Amniotic epithelial cell (primary cell): ENCODE measurements at regions not wholly inside any gene's neighbourhood (a gene's known extent, or its start where the extent isn't known, plus 50 kb on each side); places are given as distances from the start of the nearest gene placed in this dataset.

ENCODE experiments used
- DNase-seq: peaks from one replicate; pipeline ENCODE4 v3.0.0-alpha.2; 2010; ENCODE audit warnings: low read depth

DNA sequence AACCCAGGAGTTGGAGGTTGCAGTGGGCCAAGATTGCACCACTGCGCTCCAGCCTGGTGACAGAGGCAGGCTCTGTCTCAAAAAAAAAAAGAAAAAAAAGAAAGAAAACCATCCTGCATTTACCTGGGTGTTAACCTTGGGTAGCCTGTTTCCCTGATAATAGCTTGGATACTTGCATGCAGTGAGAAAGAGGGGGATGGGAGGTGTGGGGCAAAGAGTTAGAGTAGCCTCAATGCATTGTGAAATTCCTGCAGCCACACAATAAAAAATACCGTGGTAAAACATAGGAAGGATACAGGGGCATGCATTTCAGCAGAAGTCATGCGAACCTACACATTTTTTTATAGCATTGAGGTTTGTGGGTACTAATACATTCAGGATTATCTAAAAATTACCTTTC, 76.6 kb upstream of the ZNF516 start:
- DNase-seq: no peak

DNA sequence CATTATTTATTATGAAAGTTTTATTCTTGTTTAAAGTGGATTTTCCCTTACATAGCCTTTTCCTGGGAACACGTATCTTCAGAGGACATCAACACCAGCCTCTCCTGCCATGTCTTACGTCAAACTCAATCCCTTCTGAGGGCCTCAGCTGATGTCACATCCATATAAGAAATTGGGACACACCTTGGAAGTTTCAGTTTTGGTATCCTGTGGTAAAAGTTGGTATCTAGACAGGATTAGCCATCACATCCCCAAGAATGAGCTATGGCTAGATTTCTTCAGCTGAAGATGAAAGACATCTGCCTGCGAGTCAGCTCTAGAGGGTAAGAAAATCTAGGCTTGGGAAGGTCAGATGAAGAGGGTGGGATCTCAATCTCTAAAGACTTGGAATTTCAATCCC, 75.8 kb upstream of the ZNF516 start:
- DNase-seq: no peak

DNA sequence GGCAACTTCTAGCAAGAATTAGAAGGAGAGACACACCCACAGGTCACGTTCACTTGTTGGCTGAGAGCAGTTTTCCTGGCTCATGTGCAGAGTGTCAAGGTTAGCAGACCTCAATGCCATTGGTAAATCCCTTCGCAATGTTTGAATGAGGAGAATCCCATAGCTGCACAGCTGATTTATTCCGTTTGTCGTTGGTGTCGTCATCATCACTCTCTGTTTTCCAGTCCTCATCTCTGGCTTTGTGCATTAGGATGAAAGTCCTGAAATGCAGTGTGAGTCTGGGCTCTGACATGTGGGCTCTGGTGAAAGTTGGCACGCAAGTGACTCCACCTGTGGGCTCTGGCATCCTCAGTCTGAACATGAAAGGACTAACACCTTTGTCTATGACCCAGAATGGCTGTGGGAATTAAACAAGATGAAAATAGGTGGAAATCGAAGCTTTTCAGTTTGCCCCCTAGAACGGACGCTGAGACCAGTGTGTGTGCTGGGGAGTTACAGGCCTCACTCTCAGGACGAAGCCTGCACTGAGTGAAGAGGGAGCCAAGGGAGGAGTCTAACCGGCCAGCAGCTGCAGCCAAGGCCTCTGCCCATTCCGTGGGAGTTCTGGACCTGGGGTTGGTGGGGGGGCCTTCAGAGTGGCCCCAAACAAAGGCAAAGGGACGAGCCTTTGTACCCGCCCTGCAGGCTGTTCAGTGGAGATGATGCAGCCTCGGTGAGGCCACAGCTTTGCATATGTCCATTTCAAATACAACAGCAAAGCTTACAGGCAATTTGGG, 74.8 kb upstream of the ZNF516 start:
- DNase-seq: no peak

DNA sequence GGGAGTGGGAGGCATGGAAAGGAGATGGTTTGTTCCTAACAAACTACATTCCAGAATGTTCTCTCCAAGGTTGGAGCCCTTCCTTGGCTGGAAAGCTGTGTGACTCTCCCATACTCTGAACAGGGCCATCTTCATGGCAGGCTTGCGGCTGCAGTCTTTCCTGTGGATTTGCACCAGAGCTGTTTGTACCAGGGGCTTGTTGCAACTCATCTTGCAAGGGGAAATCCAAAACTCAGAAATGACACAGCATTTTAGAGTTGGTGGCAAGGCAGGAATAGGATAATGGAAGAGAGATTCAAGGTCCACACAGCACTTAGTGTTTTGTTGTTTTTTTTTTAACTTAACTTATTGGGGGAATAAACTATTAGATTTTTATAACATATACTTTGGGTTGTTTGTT, 73.7 kb upstream of the ZNF516 start:
- no peak for DNase-seq

DNA sequence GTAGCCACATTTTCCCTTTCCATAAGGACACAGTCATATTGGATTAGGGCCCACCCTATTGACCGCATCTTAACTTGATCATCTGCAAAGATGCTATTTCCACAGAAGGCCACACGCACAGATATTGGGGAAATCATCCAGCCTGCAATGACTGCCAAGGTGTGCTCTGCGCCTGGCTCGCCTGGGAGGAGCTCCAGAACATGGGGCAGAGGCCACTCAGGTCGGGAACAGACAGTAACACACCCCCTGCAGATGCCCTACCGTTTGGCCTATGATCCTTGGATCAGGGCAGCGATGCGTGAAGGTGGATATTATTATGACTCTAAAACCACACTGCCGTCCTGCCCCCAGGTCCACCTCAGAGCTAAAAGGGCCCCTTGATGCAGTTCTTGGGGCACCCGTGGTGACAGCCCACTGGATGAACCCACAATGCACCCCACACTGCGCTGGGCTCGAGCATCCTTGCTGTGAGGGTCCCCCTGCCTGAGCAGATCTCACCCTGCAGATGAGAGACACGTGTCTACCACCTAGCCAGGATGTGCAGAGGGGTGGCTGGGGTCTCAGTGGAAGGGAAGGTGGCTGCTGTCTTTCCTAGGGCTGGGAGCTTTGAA, 72.9 kb upstream of the ZNF516 start:
- no peak for DNase-seq

DNA sequence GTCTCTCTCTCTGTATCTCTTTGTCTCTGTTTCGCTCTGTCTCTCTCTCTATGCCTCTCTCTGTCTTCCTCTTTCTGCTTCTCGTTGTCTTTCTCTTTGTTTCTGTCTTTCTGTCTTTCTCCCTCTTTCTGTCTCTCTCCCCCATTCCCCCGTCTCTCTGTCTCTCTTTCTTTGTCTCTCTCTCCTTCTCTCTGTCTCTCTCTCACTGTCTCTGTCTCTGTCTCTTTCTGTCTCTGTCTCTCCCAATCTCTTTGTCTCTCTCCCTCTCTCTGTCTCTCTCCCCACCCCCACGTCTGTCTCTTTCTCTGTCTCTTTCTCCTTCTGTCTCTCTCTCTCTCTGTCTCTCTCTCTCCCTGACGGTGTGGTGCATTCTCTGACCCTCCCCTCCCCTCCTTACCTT, 71.9 kb upstream of the ZNF516 start:
- DNase-seq: no peak

DNA sequence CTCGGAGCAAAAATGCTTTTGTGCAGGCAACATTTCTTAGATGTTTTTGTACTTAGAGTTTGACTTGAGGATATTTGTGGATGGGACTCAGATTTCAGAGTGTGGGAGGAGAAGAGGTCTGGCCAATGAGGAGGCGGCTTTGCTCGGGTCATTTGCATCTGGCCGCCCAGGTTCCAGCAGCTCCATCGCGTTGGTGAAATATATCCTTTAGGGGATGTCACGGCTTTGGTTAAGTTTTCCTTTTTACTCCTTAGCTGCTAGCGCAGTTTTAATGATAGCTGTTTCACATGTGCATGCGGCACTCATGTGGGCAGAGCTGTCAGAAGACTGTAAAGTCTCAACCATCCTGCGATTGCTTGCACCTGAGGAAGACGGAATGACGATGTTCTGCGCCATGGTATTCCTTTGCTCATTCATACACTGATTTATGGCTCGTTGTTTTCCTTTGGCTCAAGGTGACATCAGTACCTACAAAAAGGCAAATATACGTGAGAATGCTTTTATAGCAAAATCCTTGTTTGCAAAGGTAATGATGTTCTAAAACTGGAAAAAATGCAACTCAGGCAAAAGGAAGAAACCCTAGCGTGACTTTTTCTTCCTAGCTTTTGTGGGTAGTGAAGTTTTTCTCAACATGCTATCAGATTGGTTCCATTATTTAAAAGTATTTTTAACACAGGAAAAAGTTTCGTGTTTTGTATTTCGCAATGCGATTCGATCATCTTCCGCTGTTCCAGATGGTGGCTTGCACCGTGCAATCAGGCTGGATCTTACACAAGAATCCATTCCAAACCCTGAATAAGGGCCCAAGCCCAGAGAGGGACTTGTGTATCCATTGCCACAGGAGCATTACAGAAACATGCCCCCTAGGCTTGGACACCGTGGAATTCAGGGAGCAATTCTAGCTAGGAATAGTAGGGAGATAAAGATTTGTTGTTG, 70.5 kb upstream of the ZNF516 start:
- DNase-seq: peak; percentile 97

DNA sequence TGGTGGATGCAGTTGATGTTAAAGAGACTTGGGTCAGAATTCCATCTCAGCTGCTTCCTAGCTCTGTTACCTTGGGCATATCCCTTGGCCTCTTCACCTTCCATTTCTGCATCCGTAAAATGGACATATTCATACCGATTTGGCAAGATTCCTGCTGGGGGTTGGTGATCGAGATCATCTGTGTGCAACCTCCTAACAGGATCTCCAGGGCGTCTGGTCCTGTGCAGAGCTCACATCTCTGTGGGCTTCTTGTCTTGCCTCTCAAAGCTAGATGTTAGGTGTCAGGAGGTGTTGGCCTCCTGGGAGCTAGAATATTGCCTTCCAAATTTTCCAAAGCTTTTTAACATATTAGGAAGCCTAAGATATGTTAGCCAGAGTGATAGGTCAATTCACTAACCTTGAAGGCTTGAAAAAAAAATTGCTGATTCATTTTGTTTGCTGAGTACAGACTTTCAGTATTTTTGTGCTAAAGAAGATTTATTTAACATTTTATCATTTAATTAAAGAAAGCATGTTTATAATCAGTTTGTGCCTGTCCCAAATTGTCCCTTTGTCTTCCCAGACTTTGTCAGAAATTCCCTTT, 69.7 kb upstream of the ZNF516 start:
- no peak for DNase-seq

DNA sequence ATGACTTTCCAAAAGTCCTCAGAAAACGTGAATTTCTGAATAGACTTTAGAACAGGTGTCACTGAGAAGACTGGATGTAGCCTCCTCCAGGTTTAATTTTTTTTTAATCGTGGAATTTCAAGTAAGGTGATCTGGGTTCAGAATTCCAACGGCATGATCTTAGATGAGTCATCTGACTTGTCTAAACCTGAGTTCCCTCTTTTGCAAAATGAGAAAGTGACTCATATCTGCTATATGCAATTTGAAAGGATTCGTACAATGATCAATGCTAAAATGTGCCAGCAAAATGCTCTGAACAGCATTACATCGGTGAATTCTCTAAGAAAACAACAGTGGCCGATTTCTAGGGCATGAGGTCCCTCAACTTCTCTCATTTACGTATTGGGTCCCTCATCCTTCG, 69.1 kb upstream of the ZNF516 start:
- peak; percentile 59 for DNase-seq

DNA sequence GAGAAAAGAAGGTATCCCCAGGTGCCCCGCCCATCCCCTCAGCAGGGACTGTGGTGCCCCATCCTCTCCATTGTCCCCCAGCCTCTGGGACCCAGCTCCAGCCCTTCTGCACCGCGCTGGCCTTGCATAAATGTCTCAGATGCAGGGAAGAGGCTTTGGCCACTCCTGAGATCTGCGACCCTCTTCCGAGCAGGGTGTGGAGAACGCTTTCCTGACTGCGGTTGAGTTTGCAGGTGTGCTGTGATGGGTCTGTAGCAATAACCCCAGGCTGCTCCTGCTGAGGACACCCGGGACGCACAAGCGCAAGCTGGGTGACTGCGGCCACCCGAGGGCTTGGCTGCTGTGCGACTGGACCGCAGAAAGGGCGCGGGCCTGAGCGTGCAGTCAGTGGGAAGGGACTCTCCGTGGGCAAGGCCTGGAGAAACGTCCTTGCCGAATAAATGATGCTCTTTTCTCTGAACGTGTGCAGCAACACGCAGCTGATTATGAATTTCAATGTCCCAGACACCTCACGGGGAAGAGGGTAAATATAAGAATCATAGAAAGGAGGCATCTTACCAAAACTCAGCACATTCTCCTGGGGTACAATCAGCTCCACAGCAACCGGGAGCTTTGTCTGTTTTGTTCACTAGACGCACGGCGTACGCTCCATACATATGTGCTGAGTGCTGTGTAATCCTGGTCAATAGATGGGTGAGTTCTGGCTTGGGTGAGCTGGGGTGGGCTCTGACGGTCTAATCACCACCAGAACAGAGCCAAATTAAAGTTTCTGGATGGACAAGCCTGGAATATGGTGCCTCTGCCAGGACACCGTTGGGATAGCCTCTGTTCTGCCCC, 67.5 kb upstream of the ZNF516 start:
- DNase-seq: no peak

DNA sequence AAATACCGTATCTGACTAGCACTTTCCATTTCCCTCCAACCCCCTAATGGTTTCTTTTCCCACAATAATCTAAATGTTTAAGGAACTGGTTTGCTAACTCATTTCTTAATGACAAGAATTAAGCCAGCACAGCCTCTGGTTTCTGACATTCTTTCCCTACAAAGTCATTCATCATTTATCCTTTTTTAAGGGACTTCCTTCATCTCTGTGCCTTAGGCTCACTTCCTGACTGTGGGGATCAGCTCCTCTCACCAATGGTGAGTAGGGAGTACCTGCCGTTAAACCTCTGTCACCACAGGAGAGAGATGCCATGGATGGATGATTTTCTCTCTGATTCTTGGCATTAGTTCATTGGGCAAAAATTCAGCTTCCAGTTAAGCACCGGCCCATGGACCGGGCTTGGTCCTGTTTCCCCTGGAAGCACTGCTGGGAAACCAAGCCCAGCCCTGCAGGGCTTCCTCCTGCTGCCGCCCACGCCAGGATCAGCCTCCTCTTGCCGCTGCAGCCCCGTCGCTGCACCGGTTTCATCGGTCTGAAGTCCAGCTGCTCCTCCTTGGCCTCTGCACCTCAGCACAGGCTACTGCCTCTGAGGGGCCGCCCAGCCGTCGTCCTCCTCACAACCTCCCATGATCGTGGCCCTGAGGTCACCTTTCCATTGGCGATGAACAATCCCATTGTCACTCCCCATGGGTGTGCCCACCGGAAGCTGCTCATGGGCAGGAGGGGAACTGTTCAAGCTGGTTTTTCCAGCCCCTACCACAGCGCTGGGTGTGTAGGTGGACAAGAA, 64.0 kb upstream of the ZNF516 start:
- DNase-seq: no peak

DNA sequence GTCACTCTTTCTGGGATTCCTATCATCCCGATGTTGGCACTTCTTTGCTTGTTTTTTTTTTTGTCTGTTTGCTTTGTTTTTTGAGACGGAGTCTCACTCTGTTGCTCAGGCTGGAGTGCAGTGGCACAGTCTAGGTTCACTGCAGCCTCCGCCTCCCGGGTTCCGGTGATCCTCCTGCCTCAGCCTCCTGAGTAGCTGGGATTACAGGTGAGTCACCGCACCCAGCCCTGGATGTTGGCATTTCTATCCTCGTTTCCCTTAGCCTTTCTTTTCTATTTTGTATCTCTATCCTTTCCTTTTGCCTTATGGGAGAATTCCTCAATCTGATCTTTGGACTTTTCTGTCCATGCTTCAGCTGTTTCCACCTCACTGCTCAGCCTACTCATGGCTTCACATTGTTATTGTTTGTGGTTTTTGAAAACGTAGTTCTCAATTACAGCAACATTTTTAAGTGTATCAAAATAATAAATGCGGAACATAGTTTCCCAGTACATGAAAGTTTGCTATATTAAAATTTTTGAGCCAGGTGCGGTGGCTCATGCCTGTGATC, 62.1 kb upstream of the ZNF516 start:
- no peak for DNase-seq

DNA sequence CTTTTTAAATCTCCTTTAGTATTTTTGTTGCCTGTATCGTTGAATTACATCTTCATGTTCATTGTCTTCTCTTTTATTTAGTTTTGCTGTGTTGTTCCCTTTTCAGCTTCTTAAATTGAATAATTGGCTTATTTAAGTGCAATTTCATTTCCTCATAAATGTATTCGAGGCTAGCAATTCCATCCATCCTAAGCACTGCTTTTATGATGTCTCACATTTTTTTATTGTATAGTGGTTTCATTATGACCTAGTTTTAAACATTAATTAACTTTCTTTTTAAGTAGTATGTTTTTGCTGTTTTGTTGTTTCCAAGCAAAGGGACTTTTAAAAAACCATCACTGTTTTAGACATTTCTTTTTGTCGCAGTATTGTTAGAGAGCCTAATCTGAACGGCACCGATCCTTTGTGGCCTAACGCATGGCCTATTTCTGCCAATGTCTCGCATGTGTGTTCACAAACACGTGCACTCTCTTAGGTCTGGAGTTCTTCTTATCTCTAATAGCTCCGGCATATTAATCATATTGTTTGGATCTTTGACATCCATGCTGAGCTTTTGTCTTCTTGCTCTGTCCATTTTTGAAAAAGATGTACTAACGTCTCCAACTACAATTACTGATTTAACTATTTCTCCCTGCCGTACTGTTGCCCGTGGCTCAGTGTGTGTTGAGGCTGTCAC, 59.6 kb upstream of the ZNF516 start:
- DNase-seq: no peak

DNA sequence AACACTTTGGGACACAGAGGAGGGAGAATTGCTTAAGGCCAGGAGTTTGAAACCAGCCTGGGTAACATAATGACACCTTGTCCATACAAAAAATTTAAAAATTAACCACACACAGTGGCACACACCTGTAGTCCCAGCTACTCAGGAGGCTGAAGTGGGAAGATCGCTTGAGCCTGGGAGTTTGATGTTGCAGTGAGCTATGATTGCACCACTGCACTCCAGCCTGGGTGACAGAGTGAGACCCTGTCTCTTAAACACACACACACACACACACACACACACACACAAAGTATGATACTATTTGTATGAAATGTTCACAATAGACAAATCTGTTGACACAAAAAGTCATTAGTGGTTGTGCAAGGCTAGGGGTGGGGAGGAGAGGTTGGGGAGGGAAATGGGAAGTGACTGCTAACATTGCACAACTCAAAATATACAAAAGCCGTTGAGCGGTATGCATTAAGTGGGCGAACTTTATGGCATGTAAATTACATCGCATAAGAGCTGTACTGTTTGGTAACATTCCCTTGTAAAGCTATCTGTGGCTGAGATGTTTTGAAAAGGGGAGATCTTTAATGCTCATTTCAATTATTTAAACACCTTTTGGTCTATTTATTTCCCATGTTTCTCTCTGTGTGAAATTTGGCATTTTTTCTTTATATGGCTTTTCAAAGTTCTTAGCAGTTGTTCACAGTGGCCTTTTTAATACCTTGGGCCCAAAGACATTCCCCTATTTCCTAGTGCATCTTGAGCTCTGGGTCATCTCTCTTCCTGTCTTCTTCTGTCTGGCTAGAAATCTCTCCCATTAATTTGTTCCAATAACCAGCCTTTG, 58.9 kb upstream of the ZNF516 start:
- peak; percentile 73 for DNase-seq

DNA sequence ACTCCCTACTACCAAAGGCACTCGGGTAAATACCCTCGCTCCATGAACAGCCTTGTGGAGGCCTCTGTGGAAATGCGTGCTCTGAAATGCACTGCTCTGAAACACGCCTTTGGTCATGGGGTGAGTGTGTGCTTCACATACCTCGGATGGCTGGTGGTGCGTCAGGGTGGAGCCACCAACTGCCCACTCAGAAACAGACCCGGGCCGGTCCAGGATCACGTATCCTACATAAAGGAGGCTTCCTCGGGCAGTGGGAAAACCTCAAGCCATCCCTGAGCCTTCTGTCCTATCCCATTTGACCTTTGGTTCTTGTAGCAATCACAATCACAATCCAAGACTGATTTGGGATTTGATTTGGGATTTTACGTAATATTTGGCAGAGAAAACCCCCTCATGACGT, 53.5 kb upstream of the ZNF516 start:
- DNase-seq: no peak

DNA sequence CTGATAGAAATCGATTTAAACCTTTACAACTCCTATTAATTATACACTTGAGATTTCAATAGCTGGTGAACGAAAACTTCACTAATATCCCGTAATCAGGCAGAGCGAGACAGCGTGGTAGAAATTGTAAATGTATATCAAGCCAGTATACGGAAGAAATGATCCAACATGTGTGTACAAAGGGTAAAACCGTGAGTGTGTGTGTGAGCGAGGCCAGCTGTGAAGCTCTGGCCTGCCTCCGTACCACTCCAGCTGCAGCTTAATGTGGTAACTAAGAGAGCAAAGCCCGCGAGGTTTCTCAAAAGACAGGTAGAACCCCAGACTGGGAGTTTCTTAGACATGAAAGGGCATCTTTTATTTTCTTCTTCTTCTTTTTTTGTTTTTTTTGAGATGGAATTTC, 52.3 kb upstream of the ZNF516 start:
- no peak for DNase-seq

DNA sequence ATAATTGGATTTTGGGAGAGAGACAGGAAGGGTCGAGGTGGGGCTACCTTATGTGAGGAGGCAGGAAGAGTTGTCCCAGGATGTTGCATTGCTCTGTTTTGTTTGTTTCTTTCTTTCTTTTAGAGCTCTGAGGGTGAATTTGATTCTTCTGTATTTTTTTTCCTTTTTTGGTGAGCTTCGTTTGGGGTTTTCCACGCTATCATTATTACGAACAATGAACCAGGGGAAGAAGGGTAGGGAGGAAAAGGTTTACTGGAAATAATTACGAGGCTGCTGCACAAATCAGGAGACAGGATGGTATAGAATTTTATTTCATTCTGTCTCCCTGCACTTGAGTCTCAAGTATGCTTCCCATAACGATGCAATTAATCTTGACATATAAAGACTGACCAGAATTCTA, 51.4 kb upstream of the ZNF516 start:
- no peak for DNase-seq

DNA sequence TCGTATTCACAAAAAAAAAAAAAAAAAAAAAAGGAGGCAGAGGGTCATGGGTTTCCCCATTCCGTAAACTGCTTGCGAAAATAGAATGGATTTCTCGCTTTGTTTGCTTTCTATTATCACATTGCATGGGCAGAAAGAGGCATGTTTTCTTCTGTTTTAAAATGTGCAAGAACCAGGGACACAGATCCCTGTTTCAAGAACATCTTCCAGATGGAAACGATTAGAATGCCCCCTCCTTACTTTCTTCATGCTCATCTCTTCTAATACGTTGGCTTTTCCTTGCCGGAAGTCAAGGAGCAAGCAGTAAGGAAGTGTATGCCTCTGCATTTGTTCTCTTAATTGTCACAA, 51.0 kb upstream of the ZNF516 start:
- DNase-seq: peak; percentile 29

DNA sequence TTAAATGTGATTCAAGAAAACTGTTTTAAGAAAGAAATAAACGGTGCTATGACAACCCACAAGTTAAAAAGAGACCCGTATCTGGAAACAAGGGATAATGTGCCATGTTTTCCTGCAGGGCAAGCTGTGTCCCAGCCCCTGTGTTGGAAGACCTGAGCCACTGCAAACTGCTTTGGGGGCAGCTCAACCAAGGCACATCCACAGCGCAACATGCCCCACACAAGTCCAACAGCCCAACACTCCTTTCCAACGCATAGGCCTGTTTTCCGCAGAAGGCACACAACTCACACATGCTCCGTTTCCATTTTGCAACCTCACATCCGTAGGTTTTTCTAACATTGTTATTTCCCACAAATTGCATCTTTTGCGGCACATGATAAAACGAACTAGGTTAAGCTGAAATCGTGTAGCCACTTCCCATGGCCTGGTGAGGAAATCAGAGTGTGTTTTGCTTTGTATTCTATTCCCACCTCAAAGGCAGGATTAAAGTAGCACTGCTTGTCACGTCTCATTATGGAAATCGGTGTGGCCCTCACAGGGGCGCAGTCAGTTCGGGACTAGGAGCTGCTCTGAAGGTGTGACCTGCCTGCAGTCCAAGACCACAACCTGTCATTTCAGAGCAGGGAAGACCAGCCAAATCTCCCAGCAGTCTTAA, 50.5 kb upstream of the ZNF516 start:
- DNase-seq: no peak
